ENCODE measurements at regions not wholly inside any gene's neighbourhood (a gene's known extent, or its start where the extent isn't known, plus 50 kb on each side); places are given as distances from the start of the nearest gene placed in this dataset.

- no peak for DNase-seq (ENCODE audit: low spot score)
Observed at GRCh38 chr2:23200068-23200786, 184.8 kb upstream of the KLHL29 start.

- DNase-seq (ENCODE audit: low spot score), result no peak
Observed at GRCh38 chr2:23200787-23201114, 184.2 kb upstream of the KLHL29 start.

GRCh38 chr2:23203383-23203782 is 181.6 kb upstream of the KLHL29 start:
- DNase-seq (ENCODE audit: low spot score), result no peak

GRCh38 chr2:23204685-23205242 is 180.2 kb upstream of the KLHL29 start:
- DNase-seq (ENCODE audit: low spot score), result peak; percentile 49

- DNase-seq (ENCODE audit: low spot score), result no peak
Observed at GRCh38 chr2:23206650-23207049, 178.3 kb upstream of the KLHL29 start.

GRCh38 chr2:23207871-23208270 is 177.1 kb upstream of the KLHL29 start:
- peak; percentile 44 for DNase-seq (ENCODE audit: low spot score)

- no peak for DNase-seq (ENCODE audit: low spot score)
Observed at GRCh38 chr2:23208339-23208738, 176.6 kb upstream of the KLHL29 start.

- no peak for DNase-seq (ENCODE audit: low spot score)
Observed at GRCh38 chr2:23209059-23209458, 175.9 kb upstream of the KLHL29 start.

- no peak for DNase-seq (ENCODE audit: low spot score)
Observed at GRCh38 chr2:23211987-23212583, 172.9 kb upstream of the KLHL29 start.

- no peak for DNase-seq (ENCODE audit: low spot score)
Observed at GRCh38 chr2:23213196-23213595, 171.8 kb upstream of the KLHL29 start.

- DNase-seq (ENCODE audit: low spot score), result no peak
Observed at GRCh38 chr2:23215016-23215415, 170.0 kb upstream of the KLHL29 start.

GRCh38 chr2:23219666-23220065 is 165.3 kb upstream of the KLHL29 start:
- DNase-seq (ENCODE audit: low spot score), result no peak

GRCh38 chr2:23220513-23221094 is 164.4 kb upstream of the KLHL29 start:
- no peak for DNase-seq (ENCODE audit: low spot score)

- DNase-seq (ENCODE audit: low spot score), result peak; percentile 14
Observed at GRCh38 chr2:23221236-23221635, 163.7 kb upstream of the KLHL29 start.

GRCh38 chr2:23221901-23222300 is 163.1 kb upstream of the KLHL29 start:
- DNase-seq (ENCODE audit: low spot score), result no peak

- DNase-seq (ENCODE audit: low spot score), result no peak
Observed at GRCh38 chr2:23230885-23231284, 154.1 kb upstream of the KLHL29 start.

GRCh38 chr2:23231865-23232264 is 153.1 kb upstream of the KLHL29 start:
- DNase-seq (ENCODE audit: low spot score), result no peak

- peak; percentile 81 for DNase-seq (ENCODE audit: low spot score)
Observed at GRCh38 chr2:23235292-23235691, 149.7 kb upstream of the KLHL29 start.

- no peak for DNase-seq (ENCODE audit: low spot score)
Observed at GRCh38 chr2:23235736-23236135, 149.2 kb upstream of the KLHL29 start.

- no peak for DNase-seq (ENCODE audit: low spot score)
Observed at GRCh38 chr2:23237147-23237546, 147.8 kb upstream of the KLHL29 start.

GRCh38 chr2:23238011-23238657 is 146.8 kb upstream of the KLHL29 start:
- no peak for DNase-seq (ENCODE audit: low spot score)

- no peak for DNase-seq (ENCODE audit: low spot score)
Observed at GRCh38 chr2:23239374-23239773, 145.6 kb upstream of the KLHL29 start.

- no peak for DNase-seq (ENCODE audit: low spot score)
Observed at GRCh38 chr2:23241121-23241520, 143.9 kb upstream of the KLHL29 start.
